ENCODE measurements at regions not wholly inside any gene's neighbourhood (a gene's known extent, or its start where the extent isn't known, plus 50 kb on each side); places are given as distances from the start of the nearest gene placed in this dataset.
A peak's percentile ranks its signal among the peaks of the same experiment; 100 is the strongest.

GRCh38 chr11:57873196-57873911 lies 111.8 kb downstream of the CTNND1 start:
- Histone ChIP-seq H3K79me1 (ENCODE audit: low read depth in 1 of 2, low read length in 2 of 2) (no peaks in the 10 kb centered on the region), H3K56ac (ENCODE audit: extremely low read depth, insufficient read depth, low read length) (no peak overlapping the region), H3K9me3 (ENCODE audit: control insufficient read depth, insufficient read depth, low read length) (no peaks in the 10 kb centered on the region), H2BK5ac (ENCODE audit: low read depth, low read length, poor library complexity, severe bottlenecking) (peak overlapping the region; percentile 8), H2BK120ac (ENCODE audit: low read depth, low read length) (peak overlapping the region; percentile 34; the same call in 1 of the 2 replicates), H2AK9ac (replicated peaks; ENCODE audit: low read depth, low read length, poor library complexity) (no peak overlapping the region), H2AFZ (replicated peaks; ENCODE audit: low read length, poor library complexity) (peak overlapping the region; percentile 13), H3K27ac (ENCODE audit: insufficient read depth, low read length) (no peak overlapping the region), H2BK20ac (ENCODE audit: low read depth, low read length) (no peak overlapping the region), H3K4me2 (ENCODE audit: low read depth, low read length) (no peak overlapping the region), H3K4ac (ENCODE audit: low read depth, low read length) (no peak overlapping the region), H4K5ac (ENCODE audit: low read depth, low read length) (no peak overlapping the region), H4K20me1 (ENCODE audit: insufficient read depth, low read length) (no peaks in the 10 kb centered on the region), H3K27me3 (ENCODE audit: control insufficient read depth, insufficient read depth, low read length) (no peaks in the 10 kb centered on the region), H2BK15ac (ENCODE audit: low read depth, low read length) (no peak overlapping the region), H3K14ac (replicated peaks; ENCODE audit: low read depth, low read length) (no peak overlapping the region), H3K23ac (ENCODE audit: low read depth, low read length) (no peak overlapping the region), H3K4me3 (ENCODE audit: insufficient read depth, low read depth, low read length) (no peak overlapping the region), H4K91ac (ENCODE audit: insufficient read depth, low read depth, low read length) (no peak overlapping the region; the same call in 1 of the 2 replicates), H3K18ac (ENCODE audit: low read depth, low read length) (no peak overlapping the region; the same call in 1 of the 2 replicates), H3K9ac (ENCODE audit: low read depth, low read length) (no peak overlapping the region), H3K36me3 (ENCODE audit: control insufficient read depth, insufficient read depth, low read length) (no peaks in the 10 kb centered on the region), H2AK5ac (ENCODE audit: low read depth, low read length) (no peak overlapping the region; the same call in 1 of the 2 replicates), H4K8ac (ENCODE audit: low read depth in 2 of 2, low read length in 2 of 2) (no peak overlapping the region; a peak in 2 of 4 replicates), H3K4me1 (ENCODE audit: control insufficient read depth, insufficient read depth, low read length) (no peaks in the 10 kb centered on the region; the same call in 1 of the 2 replicates), H3K9me1 (ENCODE audit: insufficient read depth, low read length) (no peaks in the 10 kb centered on the region; the same call in 1 of the 2 replicates)
- intact Hi-C loops (cut with micrococcal nuclease) (no loop called here), in situ Hi-C loops (cut with MboI; ENCODE audit: low sequenced_read_pairs) (no loop called here), dilution Hi-C loops (cut with HindIII; ENCODE audit: low sequenced_read_pairs, unreplicated experiment) (no loop called here)
- WGBS, 2 experiments (ENCODE audit: extremely low coverage in 2 of 2, insufficient read length in 1 of 2): 65% methylated on average over 3 of the region's 7 CpGs; no CpG with 5 or more reads in 1 of the 2 experiments
- no TSS peak for BruUV-seq (replicated peaks)
- DNase-seq: peak; percentile 18
- TF ChIP-seq CEBPB (IDR thresholded peaks at IDR 0.05; ENCODE audit: low read depth, low read length) (peak; percentile 13; the same call in 1 of the 2 replicates), RFX5 (IDR thresholded peaks at IDR 0.05; ENCODE audit: low read depth, low read length) (no peak), FOS (IDR thresholded peaks at IDR 0.05; ENCODE audit: low read depth, low read length) (no peak)
- ChIA-PET POLR2A (ENCODE audit: unreplicated experiment) (no interaction called here), CTCF (interaction anchor here (0.6 kb wide), 1 partner anchor 43 kb away, joined by 3 read pairs; no protein-coding TSS in a partner anchor)
- peak; percentile 43; the same call in 1 of the 2 replicates for ATAC-seq (ENCODE audit: low read depth)
